ENCODE measurements at regions not wholly inside any gene's neighbourhood (a gene's known extent, or its start where the extent isn't known, plus 50 kb on each side); places are given as distances from the start of the nearest gene placed in this dataset.

DNA sequence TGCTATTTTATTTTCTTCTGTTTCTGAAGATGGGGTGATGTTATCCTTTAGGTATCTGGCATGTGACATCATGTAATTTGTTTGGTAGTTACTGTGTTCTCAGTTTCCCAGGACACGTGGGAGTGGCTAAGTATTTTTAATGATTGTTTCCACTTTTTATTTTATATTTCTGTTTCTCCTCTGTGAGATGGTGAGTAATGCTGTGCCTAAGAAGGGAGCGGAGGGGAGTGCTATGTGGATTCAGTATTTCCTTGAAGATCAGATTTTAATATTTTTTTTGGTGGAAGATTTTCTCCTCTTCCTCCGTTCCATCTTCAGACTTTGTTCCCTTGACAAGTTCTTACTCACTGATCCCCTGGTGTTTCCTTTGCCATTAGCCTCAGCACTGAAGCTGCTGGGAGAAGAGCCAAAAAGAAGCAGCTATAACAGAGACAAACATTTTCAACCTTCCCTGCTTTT lies 180.0 kb upstream of the MMADHC start:
- H3K27ac ChIP-seq (ENCODE audit: low read depth in 2 of 2, low read length in 1 of 2): peak overlapping the region; percentile 84 to 88; a peak in 3 of 4 replicates
- no peaks in the 10 kb centered on the region for H3K9me2 ChIP-seq
- H3K9ac ChIP-seq: peak overlapping the region; percentile 65
- ChIA-PET CTCF (interaction anchor here (1.8 kb wide), 1 partner anchor 12 kb away, joined by 6 read pairs; no protein-coding TSS in a partner anchor), POLR2A (interaction anchor here (0.8 kb wide), 1 partner anchor 632 kb away, joined by 3 read pairs; no protein-coding TSS in a partner anchor)
- H3F3A ChIP-seq (replicated peaks; ENCODE audit: insufficient read depth): peaks cover 7% of the 10 kb centered on the region
- peak overlapping the region; percentile 67 for H3K4me2 ChIP-seq
- TF ChIP-seq RAD21 (IDR thresholded peaks at IDR 0.05; ENCODE audit: low read length): no peak
- peak; percentile 13; the same call in 1 of the 2 replicates for TF ChIP-seq NFIC (IDR thresholded peaks at IDR 0.05; ENCODE audit: borderline replicate concordance)
- TF ChIP-seq FOSL2 (IDR thresholded peaks at IDR 0.05; ENCODE audit: borderline replicate concordance, low read depth): no peak
- TF ChIP-seq, protein P1, sequence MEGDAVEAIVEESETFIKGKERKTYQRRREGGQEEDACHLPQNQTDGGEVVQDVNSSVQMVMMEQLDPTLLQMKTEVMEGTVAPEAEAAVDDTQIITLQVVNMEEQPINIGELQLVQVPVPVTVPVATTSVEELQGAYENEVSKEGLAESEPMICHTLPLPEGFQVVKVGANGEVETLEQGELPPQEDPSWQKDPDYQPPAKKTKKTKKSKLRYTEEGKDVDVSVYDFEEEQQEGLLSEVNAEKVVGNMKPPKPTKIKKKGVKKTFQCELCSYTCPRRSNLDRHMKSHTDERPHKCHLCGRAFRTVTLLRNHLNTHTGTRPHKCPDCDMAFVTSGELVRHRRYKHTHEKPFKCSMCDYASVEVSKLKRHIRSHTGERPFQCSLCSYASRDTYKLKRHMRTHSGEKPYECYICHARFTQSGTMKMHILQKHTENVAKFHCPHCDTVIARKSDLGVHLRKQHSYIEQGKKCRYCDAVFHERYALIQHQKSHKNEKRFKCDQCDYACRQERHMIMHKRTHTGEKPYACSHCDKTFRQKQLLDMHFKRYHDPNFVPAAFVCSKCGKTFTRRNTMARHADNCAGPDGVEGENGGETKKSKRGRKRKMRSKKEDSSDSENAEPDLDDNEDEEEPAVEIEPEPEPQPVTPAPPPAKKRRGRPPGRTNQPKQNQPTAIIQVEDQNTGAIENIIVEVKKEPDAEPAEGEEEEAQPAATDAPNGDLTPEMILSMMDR (IDR thresholded peaks at IDR 0.05): no peak
- TF ChIP-seq MXI1 (IDR thresholded peaks at IDR 0.05; ENCODE audit: low read depth, low read length): no peak
- no peaks in the 10 kb centered on the region for H4K20me1 ChIP-seq (ENCODE audit: insufficient read depth)
- H3K36me3 ChIP-seq (replicated peaks in 1 of 2; ENCODE audit: control insufficient read depth in 1 of 2, insufficient read depth in 2 of 2, low read length in 1 of 2): no peaks in the 10 kb centered on the region
- no peaks in the 10 kb centered on the region for H3K79me2 ChIP-seq (ENCODE audit: insufficient read depth)
- H2AFZ ChIP-seq (ENCODE audit: low read depth): no peak overlapping the region; the same call in 1 of the 2 replicates
- peaks cover 0 to 12% of the 10 kb centered on the region in 2 experiments; a peak in 2 of 4 replicates for H3K4me1 ChIP-seq (ENCODE audit: control insufficient read depth in 1 of 2, insufficient read depth in 2 of 2, low read depth in 1 of 2, low read length in 1 of 2)
- H3K27me3 ChIP-seq (ENCODE audit: insufficient read depth): no peaks in the 10 kb centered on the region
- 35% methylated on average over 3 of the region's 3 CpGs for WGBS (ENCODE audit: low lambda C conversion rate)
- no peak for DNase-seq
- H3K9me3 ChIP-seq: no peaks in the 10 kb centered on the region
- H3K4me3 ChIP-seq (ENCODE audit: low read depth in 2 of 2, low read length in 1 of 2): peak overlapping the region; percentile 2 to 4; a peak in 1 of 4 replicates

DNA sequence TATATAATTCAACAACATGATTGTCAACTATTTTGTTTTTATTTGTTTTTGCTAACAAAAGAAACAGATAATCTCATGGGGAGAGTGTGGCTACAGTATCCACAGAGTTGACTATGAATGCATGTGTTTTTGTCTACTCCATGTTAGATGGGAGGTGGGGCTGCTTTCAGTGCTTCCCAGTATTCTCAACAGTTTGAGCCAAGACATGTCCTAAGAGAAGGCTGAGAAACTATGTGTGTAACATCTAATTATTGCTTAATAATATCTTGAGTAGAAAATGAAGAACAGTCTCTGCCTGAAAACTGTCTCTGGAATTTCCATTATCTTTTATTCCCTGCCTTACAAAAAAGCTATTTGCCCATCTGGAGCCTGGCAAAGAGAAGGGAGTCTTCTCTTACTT lies 178.8 kb upstream of the MMADHC start:
- ChIA-PET CTCF (no interaction called here), POLR2A (no interaction called here)
- no peak overlapping the region for H3K4me2 ChIP-seq
- H3K9ac ChIP-seq: no peak overlapping the region
- DNase-seq: no peak
- peak overlapping the region in 1 of 2 experiments; percentile 88; a peak in 2 of 4 replicates for H3K27ac ChIP-seq (ENCODE audit: low read depth in 2 of 2, low read length in 1 of 2)
- H3K4me3 ChIP-seq (ENCODE audit: low read depth in 2 of 2, low read length in 1 of 2): no peak overlapping the region
- TF ChIP-seq ELF1 (IDR thresholded peaks at IDR 0.05) (no peak), EP300 (IDR thresholded peaks at IDR 0.05; ENCODE audit: borderline replicate concordance in 1 of 2, low read depth in 1 of 2, low read length in 1 of 2) (no peak), MEF2A (IDR thresholded peaks at IDR 0.05; ENCODE audit: borderline replicate concordance, low read depth) (no peak)
- H4K20me1 ChIP-seq (ENCODE audit: insufficient read depth): no peaks in the 10 kb centered on the region
- H2AFZ ChIP-seq (ENCODE audit: low read depth): 0 out of 2 replicates have a peak overlapping the region, but pooled peaks have one; percentile 2
- H3K79me2 ChIP-seq (ENCODE audit: insufficient read depth): no peaks in the 10 kb centered on the region
- no peaks in the 10 kb centered on the region for H3K36me3 ChIP-seq (replicated peaks in 1 of 2; ENCODE audit: control insufficient read depth in 1 of 2, insufficient read depth in 2 of 2, low read length in 1 of 2)
- H3K4me1 ChIP-seq (ENCODE audit: control insufficient read depth in 1 of 2, insufficient read depth in 2 of 2, low read depth in 1 of 2, low read length in 1 of 2): peaks cover 0 to 12% of the 10 kb centered on the region in 2 experiments; a peak in 2 of 4 replicates
- peaks cover 7% of the 10 kb centered on the region for H3F3A ChIP-seq (replicated peaks; ENCODE audit: insufficient read depth)
- H3K9me2 ChIP-seq: no peaks in the 10 kb centered on the region
- H3K27me3 ChIP-seq (ENCODE audit: insufficient read depth): no peaks in the 10 kb centered on the region
- no peaks in the 10 kb centered on the region for H3K9me3 ChIP-seq

DNA sequence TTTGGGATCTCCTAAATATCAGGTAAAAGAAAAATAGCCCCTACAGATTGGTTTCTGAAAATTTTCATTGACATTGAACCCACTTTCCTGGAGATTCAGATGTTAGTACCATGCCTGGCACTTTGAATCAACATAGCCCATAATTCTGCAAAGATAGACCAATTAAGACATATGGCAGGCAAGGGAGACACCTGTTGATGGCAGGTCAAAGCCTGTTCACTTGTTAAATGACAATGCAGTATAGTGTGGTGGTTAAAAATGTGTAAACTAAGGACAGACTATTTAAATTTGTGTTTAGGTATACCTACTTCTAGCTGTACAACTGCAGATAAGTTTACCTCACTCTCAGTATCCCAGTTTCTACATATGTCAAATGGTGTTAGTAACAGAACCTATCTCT lies 178.1 kb upstream of the MMADHC start:
- no peaks in the 10 kb centered on the region for H3K9me3 ChIP-seq
- no peaks in the 10 kb centered on the region for H4K20me1 ChIP-seq (ENCODE audit: insufficient read depth)
- H3K79me2 ChIP-seq (ENCODE audit: insufficient read depth): no peaks in the 10 kb centered on the region
- H3K27ac ChIP-seq (ENCODE audit: low read depth in 2 of 2, low read length in 1 of 2): no peak overlapping the region
- peaks cover 0 to 12% of the 10 kb centered on the region in 2 experiments; a peak in 2 of 4 replicates for H3K4me1 ChIP-seq (ENCODE audit: control insufficient read depth in 1 of 2, insufficient read depth in 2 of 2, low read depth in 1 of 2, low read length in 1 of 2)
- H3F3A ChIP-seq (replicated peaks; ENCODE audit: insufficient read depth): peaks cover 7% of the 10 kb centered on the region
- H3K27me3 ChIP-seq (ENCODE audit: insufficient read depth): no peaks in the 10 kb centered on the region
- H2AFZ ChIP-seq (ENCODE audit: low read depth): no peak overlapping the region
- no peak overlapping the region for H3K9ac ChIP-seq
- no peaks in the 10 kb centered on the region for H3K36me3 ChIP-seq (replicated peaks in 1 of 2; ENCODE audit: control insufficient read depth in 1 of 2, insufficient read depth in 2 of 2, low read length in 1 of 2)
- H3K4me3 ChIP-seq (ENCODE audit: low read depth in 2 of 2, low read length in 1 of 2): no peak overlapping the region
- no peaks in the 10 kb centered on the region for H3K9me2 ChIP-seq
- H3K4me2 ChIP-seq: no peak overlapping the region
- CTCF ChIA-PET: no interaction called here
- POLR2A ChIA-PET: no interaction called here
- no peak for DNase-seq
- TF ChIP-seq FOXM1 (IDR thresholded peaks at IDR 0.05; ENCODE audit: low read depth) (no peak), NFIC (IDR thresholded peaks at IDR 0.05; ENCODE audit: borderline replicate concordance) (no peak), YY1 (IDR thresholded peaks at IDR 0.05; ENCODE audit: low read depth) (no peak), RFX5 (IDR thresholded peaks at IDR 0.05; ENCODE audit: low read length) (no peak), MXI1 (IDR thresholded peaks at IDR 0.05; ENCODE audit: low read depth, low read length) (no peak), JUND (IDR thresholded peaks at IDR 0.05) (no peak), POLR2AphosphoS5 (IDR thresholded peaks at IDR 0.05; ENCODE audit: low read depth, low read length) (no peak), GATA2 (CRISPR knock-in tag; IDR thresholded peaks at IDR 0.05) (no peak), RAD21 (IDR thresholded peaks at IDR 0.05; ENCODE audit: low read length) (no peak), GABPA (IDR thresholded peaks at IDR 0.05; ENCODE audit: low read depth) (no peak), SIN3A (IDR thresholded peaks at IDR 0.05; ENCODE audit: borderline replicate concordance, low read depth, low read length) (no peak)
- TF ChIP-seq, protein P2, sequence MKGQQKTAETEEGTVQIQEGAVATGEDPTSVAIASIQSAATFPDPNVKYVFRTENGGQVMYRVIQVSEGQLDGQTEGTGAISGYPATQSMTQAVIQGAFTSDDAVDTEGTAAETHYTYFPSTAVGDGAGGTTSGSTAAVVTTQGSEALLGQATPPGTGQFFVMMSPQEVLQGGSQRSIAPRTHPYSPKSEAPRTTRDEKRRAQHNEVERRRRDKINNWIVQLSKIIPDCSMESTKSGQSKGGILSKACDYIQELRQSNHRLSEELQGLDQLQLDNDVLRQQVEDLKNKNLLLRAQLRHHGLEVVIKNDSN (IDR thresholded peaks at IDR 0.05; ENCODE audit: borderline replicate concordance, low read depth): no peak
- TF ChIP-seq, protein P3, sequence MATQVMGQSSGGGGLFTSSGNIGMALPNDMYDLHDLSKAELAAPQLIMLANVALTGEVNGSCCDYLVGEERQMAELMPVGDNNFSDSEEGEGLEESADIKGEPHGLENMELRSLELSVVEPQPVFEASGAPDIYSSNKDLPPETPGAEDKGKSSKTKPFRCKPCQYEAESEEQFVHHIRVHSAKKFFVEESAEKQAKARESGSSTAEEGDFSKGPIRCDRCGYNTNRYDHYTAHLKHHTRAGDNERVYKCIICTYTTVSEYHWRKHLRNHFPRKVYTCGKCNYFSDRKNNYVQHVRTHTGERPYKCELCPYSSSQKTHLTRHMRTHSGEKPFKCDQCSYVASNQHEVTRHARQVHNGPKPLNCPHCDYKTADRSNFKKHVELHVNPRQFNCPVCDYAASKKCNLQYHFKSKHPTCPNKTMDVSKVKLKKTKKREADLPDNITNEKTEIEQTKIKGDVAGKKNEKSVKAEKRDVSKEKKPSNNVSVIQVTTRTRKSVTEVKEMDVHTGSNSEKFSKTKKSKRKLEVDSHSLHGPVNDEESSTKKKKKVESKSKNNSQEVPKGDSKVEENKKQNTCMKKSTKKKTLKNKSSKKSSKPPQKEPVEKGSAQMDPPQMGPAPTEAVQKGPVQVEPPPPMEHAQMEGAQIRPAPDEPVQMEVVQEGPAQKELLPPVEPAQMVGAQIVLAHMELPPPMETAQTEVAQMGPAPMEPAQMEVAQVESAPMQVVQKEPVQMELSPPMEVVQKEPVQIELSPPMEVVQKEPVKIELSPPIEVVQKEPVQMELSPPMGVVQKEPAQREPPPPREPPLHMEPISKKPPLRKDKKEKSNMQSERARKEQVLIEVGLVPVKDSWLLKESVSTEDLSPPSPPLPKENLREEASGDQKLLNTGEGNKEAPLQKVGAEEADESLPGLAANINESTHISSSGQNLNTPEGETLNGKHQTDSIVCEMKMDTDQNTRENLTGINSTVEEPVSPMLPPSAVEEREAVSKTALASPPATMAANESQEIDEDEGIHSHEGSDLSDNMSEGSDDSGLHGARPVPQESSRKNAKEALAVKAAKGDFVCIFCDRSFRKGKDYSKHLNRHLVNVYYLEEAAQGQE (IDR thresholded peaks at IDR 0.05; ENCODE audit: low read depth, low read length): no peak
